Trophoblast cell (in vitro differentiated cells and primary cell): ENCODE measurements at regions not wholly inside any gene's neighbourhood (a gene's known extent, or its start where the extent isn't known, plus 50 kb on each side); places are given as distances from the start of the nearest gene placed in this dataset.

Experiments
- DNase-seq, 2 donors: peaks; one replicate each; pipeline ENCODE4 v3.0.0-alpha.2; 2016
- H2AFZ ChIP-seq: 2 replicates; pipeline ENCODE4 v1.6.1; 2013; ENCODE audit warnings: low read length, moderate library complexity, mild to moderate bottlenecking; ENCODE audit not compliant: insufficient read depth, poor library complexity
- H2AK5ac ChIP-seq: 2 replicates; pipeline ENCODE4 v1.6.1; 2013; ENCODE audit warnings: mild to moderate bottlenecking, low read length
- H2BK120ac ChIP-seq: 2 replicates; pipeline ENCODE4 v1.6.1; 2013; ENCODE audit warnings: low read length, mild to moderate bottlenecking, moderate library complexity; ENCODE audit not compliant: insufficient read depth, poor library complexity
- H2BK12ac ChIP-seq: 2 replicates; pipeline ENCODE4 v1.6.1; 2013; ENCODE audit warnings: mild to moderate bottlenecking, low read length, moderate library complexity
- H2BK5ac ChIP-seq: 2 replicates; pipeline ENCODE4 v1.6.1; 2013; ENCODE audit warnings: low read length, low read depth, moderate library complexity, mild to moderate bottlenecking; ENCODE audit not compliant: poor library complexity
- H3K14ac ChIP-seq: 2 replicates; pipeline ENCODE4 v1.6.1; 2013; ENCODE audit warnings: mild to moderate bottlenecking, low read length
- H3K18ac ChIP-seq: 2 replicates; pipeline ENCODE4 v1.6.1; 2013; ENCODE audit warnings: mild to moderate bottlenecking, low read length
- H3K23ac ChIP-seq: 2 replicates; pipeline ENCODE4 v1.6.1; 2013; ENCODE audit warnings: low read length
- H3K27ac ChIP-seq: 2 replicates; pipeline ENCODE4 v1.5.1; 2013; ENCODE audit warnings: low read depth, mild to moderate bottlenecking, inconsistent platforms, low read length, moderate library complexity
- H3K27me3 ChIP-seq: 2 replicates; pipeline ENCODE4 v1.6.1; 2013; ENCODE audit warnings: inconsistent platforms, mild to moderate bottlenecking, low read length, moderate library complexity; ENCODE audit not compliant: insufficient read depth
- H3K36me3 ChIP-seq, 2 experiments: 1 replicate in 1 of 2; 2 replicates in 1 of 2; pipeline ENCODE4 v1.6.1; 2013; ENCODE audit warnings: low read length in 2 of 2, mild to moderate bottlenecking in 2 of 2, moderate library complexity in 1 of 2; ENCODE audit not compliant: insufficient read depth in 2 of 2, control insufficient read depth in 1 of 2
- H3K4ac ChIP-seq: 2 replicates; pipeline ENCODE4 v1.6.1; 2013; ENCODE audit warnings: low read depth, mild to moderate bottlenecking, low read length, moderate library complexity
- H3K4me1 ChIP-seq, 2 experiments: 1 replicate in 1 of 2; 2 replicates in 1 of 2; pipeline ENCODE4 v1.6.1; 2013; ENCODE audit warnings: low read length in 2 of 2, mild to moderate bottlenecking in 2 of 2, moderate library complexity in 1 of 2; ENCODE audit not compliant: insufficient read depth in 2 of 2, control insufficient read depth in 1 of 2
- H3K4me2 ChIP-seq: 2 replicates; pipeline ENCODE4 v1.6.1; 2013; ENCODE audit warnings: inconsistent platforms, mild to moderate bottlenecking, low read length, moderate library complexity
- H3K4me3 ChIP-seq: 2 replicates; pipeline ENCODE4 v1.5.1; 2013; ENCODE audit warnings: mild to moderate bottlenecking, low read depth, low read length, inconsistent platforms
- H3K79me1 ChIP-seq: one replicate; pipeline ENCODE4 v1.6.1; 2013; ENCODE audit warnings: low read length
- H3K79me2 ChIP-seq: 2 replicates; pipeline ENCODE4 v1.6.1; 2013; ENCODE audit warnings: low read length, mild to moderate bottlenecking; ENCODE audit not compliant: control insufficient read depth, insufficient read depth, poor library complexity
- H3K9ac ChIP-seq: 2 replicates; pipeline ENCODE4 v1.6.1; 2013; ENCODE audit warnings: mild to moderate bottlenecking, low read length
- H3K9me3 ChIP-seq: 2 replicates; pipeline ENCODE4 v1.6.1; 2013; ENCODE audit warnings: low read depth, mild to moderate bottlenecking, control low read depth, inconsistent platforms, low read length; ENCODE audit not compliant: insufficient read depth
- H4K12ac ChIP-seq: 2 replicates; pipeline ENCODE4 v1.6.1; 2013; ENCODE audit warnings: low read depth, mild to moderate bottlenecking, low read length, moderate library complexity
- H4K8ac ChIP-seq: 2 replicates; pipeline ENCODE4 v1.6.1; 2013; ENCODE audit warnings: low read depth, mild to moderate bottlenecking, low read length, moderate library complexity
- H4K91ac ChIP-seq: one replicate; pipeline ENCODE4 v1.6.1; 2013; ENCODE audit warnings: low read depth, mild to moderate bottlenecking, low read length, moderate library complexity
- WGBS: extraction: QIAGEN DNeasy Blood & Tissue Kit; methylation state at CpG from one replicate; pipeline ENCODE4 v1.1.7; 2013; ENCODE audit warnings: missing lambda C conversion rate; ENCODE audit not compliant: insufficient read length, insufficient coverage; ENCODE audit errors: extremely low coverage; 5-methylcytosine and 5-hydroxymethylcytosine counted together

- Histone ChIP-seq H3K18ac (no peak overlapping the region), H3K4me2 (no peak overlapping the region), H2AFZ (no peak overlapping the region), H4K8ac (no peak overlapping the region), H4K12ac (no peak overlapping the region), H3K27me3 (no peaks in the 10 kb centered on the region), H2BK12ac (no peak overlapping the region), H3K36me3 (no peaks in the 10 kb centered on the region), H2AK5ac (no peak overlapping the region), H3K9ac (no peak overlapping the region), H3K79me2 (no peaks in the 10 kb centered on the region), H3K4me3 (no peak overlapping the region), H2BK5ac (no peak overlapping the region), H3K79me1 (no peaks in the 10 kb centered on the region), H3K9me3 (no peaks in the 10 kb centered on the region), H4K91ac (no peak overlapping the region), H3K27ac (no peak overlapping the region), H3K14ac (no peak overlapping the region), H3K4me1 (no peaks in the 10 kb centered on the region), H3K23ac (no peak overlapping the region), H3K4ac (no peak overlapping the region), H2BK120ac (no peak overlapping the region)
- no CpG with 5 or more reads among the region's 2 CpGs for WGBS
- DNase-seq: peak; percentile 59 to 75
These were observed 578.2 kb downstream of the ANKRD7 start for GRCh38 chr7:118802726-118803125.

- H2BK5ac ChIP-seq: no peak overlapping the region
- no peak overlapping the region for H3K18ac ChIP-seq
- no peak overlapping the region for H3K23ac ChIP-seq
- no peak overlapping the region for H3K27ac ChIP-seq
- H2BK12ac ChIP-seq: no peak overlapping the region
- WGBS: no CpG with 5 or more reads among the region's 1 CpG
- no peaks in the 10 kb centered on the region for H3K79me2 ChIP-seq
- H3K4me3 ChIP-seq: no peak overlapping the region
- no peaks in the 10 kb centered on the region for H3K79me1 ChIP-seq
- no peaks in the 10 kb centered on the region for H3K4me1 ChIP-seq
- no peak overlapping the region for H4K12ac ChIP-seq
- H2AFZ ChIP-seq: no peak overlapping the region
- no peak overlapping the region for H3K4me2 ChIP-seq
- no peak for DNase-seq
- H2BK120ac ChIP-seq: no peak overlapping the region
- no peaks in the 10 kb centered on the region for H3K27me3 ChIP-seq
- H3K9ac ChIP-seq: no peak overlapping the region
- no peak overlapping the region for H2AK5ac ChIP-seq
- H3K9me3 ChIP-seq: no peaks in the 10 kb centered on the region
- H3K4ac ChIP-seq: no peak overlapping the region
- H4K91ac ChIP-seq: no peak overlapping the region
- no peak overlapping the region for H3K14ac ChIP-seq
- no peak overlapping the region for H4K8ac ChIP-seq
- H3K36me3 ChIP-seq: no peaks in the 10 kb centered on the region
These were observed 601.7 kb downstream of the ANKRD7 start for GRCh38 chr7:118826246-118826645.

- no peaks in the 10 kb centered on the region for H3K9me3 ChIP-seq
- H3K23ac ChIP-seq: no peak overlapping the region
- no peak for DNase-seq
- WGBS: no CpG with 5 or more reads among the region's 2 CpGs
- no peak overlapping the region for H2BK12ac ChIP-seq
- H3K4me3 ChIP-seq: no peak overlapping the region
- no peak overlapping the region for H2BK5ac ChIP-seq
- H2AFZ ChIP-seq: no peak overlapping the region
- no peak overlapping the region for H4K91ac ChIP-seq
- no peaks in the 10 kb centered on the region for H3K4me1 ChIP-seq
- H3K79me1 ChIP-seq: no peaks in the 10 kb centered on the region
- no peak overlapping the region for H4K8ac ChIP-seq
- no peaks in the 10 kb centered on the region for H3K27me3 ChIP-seq
- H4K12ac ChIP-seq: no peak overlapping the region
- H3K27ac ChIP-seq: no peak overlapping the region
- H3K14ac ChIP-seq: no peak overlapping the region
- H2BK120ac ChIP-seq: no peak overlapping the region
- no peak overlapping the region for H2AK5ac ChIP-seq
- no peaks in the 10 kb centered on the region for H3K36me3 ChIP-seq
- H3K9ac ChIP-seq: no peak overlapping the region
- no peak overlapping the region for H3K18ac ChIP-seq
- no peaks in the 10 kb centered on the region for H3K79me2 ChIP-seq
- H3K4me2 ChIP-seq: no peak overlapping the region
- H3K4ac ChIP-seq: no peak overlapping the region
These were observed 612.4 kb downstream of the ANKRD7 start for GRCh38 chr7:118836933-118837332.

GRCh38 chr7:118839515-118839914 lies 615.0 kb downstream of the ANKRD7 start:
- H3K4me3 ChIP-seq: no peak overlapping the region
- no peak overlapping the region for H3K14ac ChIP-seq
- no peak overlapping the region for H2BK5ac ChIP-seq
- H3K27ac ChIP-seq: no peak overlapping the region
- no peaks in the 10 kb centered on the region for H3K9me3 ChIP-seq
- no peak overlapping the region for H3K4me2 ChIP-seq
- H3K23ac ChIP-seq: no peak overlapping the region
- H3K79me1 ChIP-seq: no peaks in the 10 kb centered on the region
- no peak overlapping the region for H4K12ac ChIP-seq
- H2BK12ac ChIP-seq: no peak overlapping the region
- WGBS: no CpG with 5 or more reads among the region's 4 CpGs
- H2AFZ ChIP-seq: no peak overlapping the region
- H2AK5ac ChIP-seq: no peak overlapping the region
- H3K9ac ChIP-seq: no peak overlapping the region
- no peaks in the 10 kb centered on the region for H3K36me3 ChIP-seq
- no peak overlapping the region for H4K8ac ChIP-seq
- H3K4ac ChIP-seq: no peak overlapping the region
- no peak overlapping the region for H3K18ac ChIP-seq
- no peak overlapping the region for H2BK120ac ChIP-seq
- no peaks in the 10 kb centered on the region for H3K4me1 ChIP-seq
- H4K91ac ChIP-seq: no peak overlapping the region
- DNase-seq: no peak
- H3K79me2 ChIP-seq: no peaks in the 10 kb centered on the region
- no peaks in the 10 kb centered on the region for H3K27me3 ChIP-seq
